CD4-positive, alpha-beta T cell treated with Interleukin-6 at 100 ng/mL for 8 hours (primary cell): ENCODE measurements at regions not wholly inside any gene's neighbourhood (a gene's known extent, or its start where the extent isn't known, plus 50 kb on each side); places are given as distances from the start of the nearest gene placed in this dataset.

Experiments
- DNase-seq: peaks from one replicate; pipeline ENCODE4 v3.0.0-alpha.2; 2020; ENCODE audit warnings: mixed read lengths, low spot score

GRCh38 chr10:113292086-113292485, 260.8 kb upstream of the HABP2 start:
- no peak for DNase-seq

GRCh38 chr10:113292743-113293142, 260.1 kb upstream of the HABP2 start:
- DNase-seq, result no peak

- no peak for DNase-seq
Observed at GRCh38 chr10:113293167-113293566, 259.7 kb upstream of the HABP2 start.

- no peak for DNase-seq
Observed at GRCh38 chr10:113294868-113295267, 258.0 kb upstream of the HABP2 start.

GRCh38 chr10:113297226-113297625, 255.6 kb upstream of the HABP2 start:
- DNase-seq, result no peak

GRCh38 chr10:113298616-113299015, 254.2 kb upstream of the HABP2 start:
- no peak for DNase-seq

- DNase-seq, result no peak
Observed at GRCh38 chr10:113300201-113300600, 252.7 kb upstream of the HABP2 start.

GRCh38 chr10:113300617-113301016, 252.2 kb upstream of the HABP2 start:
- no peak for DNase-seq

- no peak for DNase-seq
Observed at GRCh38 chr10:113301342-113301984, 251.4 kb upstream of the HABP2 start.

GRCh38 chr10:113302062-113302461, 250.8 kb upstream of the HABP2 start:
- no peak for DNase-seq

- no peak for DNase-seq
Observed at GRCh38 chr10:113303544-113304146, 249.2 kb upstream of the HABP2 start.

- DNase-seq, result no peak
Observed at GRCh38 chr10:113304726-113305125, 248.1 kb upstream of the HABP2 start.

- DNase-seq, result no peak
Observed at GRCh38 chr10:113305871-113306270, 247.0 kb upstream of the HABP2 start.

GRCh38 chr10:113309791-113310190, 243.1 kb upstream of the HABP2 start:
- no peak for DNase-seq

- no peak for DNase-seq
Observed at GRCh38 chr10:113310347-113310746, 242.5 kb upstream of the HABP2 start.

GRCh38 chr10:113313048-113313602, 239.7 kb upstream of the HABP2 start:
- no peak for DNase-seq

- DNase-seq, result no peak
Observed at GRCh38 chr10:113313722-113314121, 239.1 kb upstream of the HABP2 start.

GRCh38 chr10:113316506-113316905, 236.3 kb upstream of the HABP2 start:
- DNase-seq, result no peak

GRCh38 chr10:113317489-113317888, 235.4 kb upstream of the HABP2 start:
- DNase-seq, result no peak

GRCh38 chr10:113319479-113319878, 233.4 kb upstream of the HABP2 start:
- no peak for DNase-seq

GRCh38 chr10:113320211-113320610, 232.6 kb upstream of the HABP2 start:
- no peak for DNase-seq

GRCh38 chr10:113320987-113321386, 231.9 kb upstream of the HABP2 start:
- DNase-seq, result no peak

- no peak for DNase-seq
Observed at GRCh38 chr10:113322843-113323242, 230.0 kb upstream of the HABP2 start.

GRCh38 chr10:113323985-113324384, 228.9 kb upstream of the HABP2 start:
- no peak for DNase-seq
